ENCODE measurements at regions not wholly inside any gene's neighbourhood (a gene's known extent, or its start where the extent isn't known, plus 50 kb on each side); places are given as distances from the start of the nearest gene placed in this dataset.

GRCh38 chr7:73966941-73967831 is 60.8 kb upstream of the ELN start (continued):
- TF ChIP-seq USF2 (IDR thresholded peaks at IDR 0.05; ENCODE audit: low read depth, low read length): no peak

GRCh38 chr7:73967832-73968290 is 60.1 kb upstream of the ELN start:
- Histone ChIP-seq H2BK15ac (ENCODE audit: low read depth, low read length) (no peak overlapping the region), H4K91ac (ENCODE audit: insufficient read depth, low read depth, low read length) (no peak overlapping the region), H2BK20ac (ENCODE audit: low read depth, low read length) (no peak overlapping the region), H3K79me1 (ENCODE audit: low read depth in 1 of 2, low read length in 2 of 2) (no peaks in the 10 kb centered on the region), H3K9me3 (ENCODE audit: control insufficient read depth, insufficient read depth, low read length) (peaks cover 9% of the 10 kb centered on the region), H2BK120ac (ENCODE audit: low read depth, low read length) (no peak overlapping the region), H3K27ac (ENCODE audit: insufficient read depth, low read length) (no peak overlapping the region), H3K23ac (ENCODE audit: low read depth, low read length) (no peak overlapping the region), H4K8ac (ENCODE audit: low read depth in 2 of 2, low read length in 2 of 2) (no peak overlapping the region), H3K56ac (ENCODE audit: extremely low read depth, insufficient read depth, low read length) (no peak overlapping the region), H3K18ac (ENCODE audit: low read depth, low read length) (no peak overlapping the region), H4K20me1 (ENCODE audit: insufficient read depth, low read length) (no peaks in the 10 kb centered on the region), H3K4ac (ENCODE audit: low read depth, low read length) (no peak overlapping the region), H3K4me3 (ENCODE audit: insufficient read depth, low read depth, low read length) (no peak overlapping the region), H3K9ac (ENCODE audit: low read depth, low read length) (no peak overlapping the region), H2AK9ac (replicated peaks; ENCODE audit: low read depth, low read length, poor library complexity) (no peak overlapping the region), H3K4me1 (ENCODE audit: control insufficient read depth, insufficient read depth, low read length) (peaks cover 3% of the 10 kb centered on the region), H2AK5ac (ENCODE audit: low read depth, low read length) (no peak overlapping the region), H2BK5ac (ENCODE audit: low read depth, low read length, poor library complexity, severe bottlenecking) (no peak overlapping the region), H2AFZ (replicated peaks; ENCODE audit: low read length, poor library complexity) (peak overlapping the region; percentile 43), H3K36me3 (ENCODE audit: control insufficient read depth, insufficient read depth, low read length) (no peaks in the 10 kb centered on the region), H3K27me3 (ENCODE audit: control insufficient read depth, insufficient read depth, low read length) (no peaks in the 10 kb centered on the region), H3K14ac (replicated peaks; ENCODE audit: low read depth, low read length) (no peak overlapping the region), H3K4me2 (ENCODE audit: low read depth, low read length) (no peak overlapping the region), H4K5ac (ENCODE audit: low read depth, low read length) (no peak overlapping the region), H3K9me1 (ENCODE audit: insufficient read depth, low read length) (no peaks in the 10 kb centered on the region)
- BruUV-seq (replicated peaks): no TSS peak
- ChIA-PET CTCF (no interaction called here), POLR2A (ENCODE audit: unreplicated experiment) (no interaction called here)
- ATAC-seq (ENCODE audit: low read depth) (no peak), DNase-seq (no peak)
- dilution Hi-C loops (cut with HindIII; ENCODE audit: low sequenced_read_pairs, unreplicated experiment): no loop called here
- no CpG with 5 or more reads among the region's 2 CpGs for WGBS, 2 experiments (ENCODE audit: extremely low coverage in 2 of 2, insufficient read length in 1 of 2)
- in situ Hi-C loops (cut with MboI; ENCODE audit: low sequenced_read_pairs): no loop called here
- intact Hi-C loops (cut with micrococcal nuclease): no loop called here
- TF ChIP-seq BHLHE40 (IDR thresholded peaks at IDR 0.05; ENCODE audit: low read depth, low read length): no peak
- no peak for TF ChIP-seq NFE2L2 (IDR thresholded peaks at IDR 0.05; ENCODE audit: low read depth, low read length)
- no peak for TF ChIP-seq CHD1 (IDR thresholded peaks at IDR 0.05; ENCODE audit: low read depth, low read length)
- no peak for TF ChIP-seq SMC3 (IDR thresholded peaks at IDR 0.05; ENCODE audit: low read depth, low read length)
- TF ChIP-seq RCOR1 (IDR thresholded peaks at IDR 0.05; ENCODE audit: insufficient replicate concordance, low read length): no peak
- no peak for TF ChIP-seq MXI1 (IDR thresholded peaks at IDR 0.05; ENCODE audit: borderline replicate concordance, low read depth, low read length)
- TF ChIP-seq USF2 (IDR thresholded peaks at IDR 0.05; ENCODE audit: low read depth, low read length): no peak
- TF ChIP-seq CEBPB (IDR thresholded peaks at IDR 0.05; ENCODE audit: low read depth, low read length): no peak
- TF ChIP-seq CTCF (conservative IDR thresholded peaks at IDR 0.05; ENCODE audit: low read depth, low read length): no peak
- no peak for TF ChIP-seq MAZ (IDR thresholded peaks at IDR 0.05; ENCODE audit: borderline replicate concordance, low read depth, low read length)
- no peak for TF ChIP-seq POLR2A (IDR thresholded peaks at IDR 0.05; ENCODE audit: low read depth, low read length)
- no peak for TF ChIP-seq MAFK (IDR thresholded peaks at IDR 0.05; ENCODE audit: low read depth, low read length)

Measured in IMR-90 (cell line).